Mucosa of rectum (tissue), 2 donors: ENCODE measurements at regions not wholly inside any gene's neighbourhood (a gene's known extent, or its start where the extent isn't known, plus 50 kb on each side); places are given as distances from the start of the nearest gene placed in this dataset.

Source experiments
- H3K27ac ChIP-seq, 2 donors: one replicate each; pipeline ENCODE4 v1.7.0; 2013; ENCODE audit warnings: inconsistent platforms in 2 of 2, low read depth in 2 of 2, low read length in 2 of 2
- H3K27me3 ChIP-seq, 2 donors: one replicate each; pipeline ENCODE4 v1.7.0; 2013; ENCODE audit warnings: low read length in 2 of 2; ENCODE audit not compliant: control insufficient read depth in 2 of 2, insufficient read depth in 2 of 2
- H3K36me3 ChIP-seq, 2 donors: one replicate each; pipeline ENCODE4 v1.7.0; 2013; ENCODE audit warnings: low read length in 2 of 2; ENCODE audit not compliant: control insufficient read depth in 2 of 2, insufficient read depth in 2 of 2
- H3K4me1 ChIP-seq, 2 donors: one replicate each; pipeline ENCODE4 v1.7.0; 2013; ENCODE audit warnings: low read length in 2 of 2, mild to moderate bottlenecking in 1 of 2; ENCODE audit not compliant: control insufficient read depth in 2 of 2, insufficient read depth in 2 of 2
- H3K4me3 ChIP-seq, 2 donors: one replicate each; pipeline ENCODE4 v1.7.0; 2013; ENCODE audit warnings: low read length in 2 of 2
- H3K9ac ChIP-seq, 2 donors: one replicate each; pipeline ENCODE4 v1.7.0; 2013; ENCODE audit warnings: low read length in 2 of 2, low read depth in 1 of 2, mild to moderate bottlenecking in 1 of 2
- H3K9me3 ChIP-seq, 2 donors: one replicate each; pipeline ENCODE4 v1.7.0; 2013; ENCODE audit warnings: low read length in 2 of 2; ENCODE audit not compliant: control insufficient read depth in 2 of 2
- donor health status: healthy.
- donor health status: Normal muscosa, but diverticular disease.

GRCh38 chr14:42334931-42335330 is 728.3 kb downstream of the LRFN5 start:
- H3K36me3 ChIP-seq, result no peaks in the 10 kb centered on the region

GRCh38 chr14:42323426-42323825 is 716.8 kb downstream of the LRFN5 start:
- Histone ChIP-seq H3K4me3 (no peak overlapping the region), H3K27ac (no peak overlapping the region), H3K9ac (no peak overlapping the region), H3K36me3 (no peaks in the 10 kb centered on the region), H3K4me1 (no peaks in the 10 kb centered on the region), H3K9me3 (no peaks in the 10 kb centered on the region), H3K27me3 (no peaks in the 10 kb centered on the region)

More at GRCh38 chr14:42334931-42335330, 728.3 kb downstream of the LRFN5 start:
- no peaks in the 10 kb centered on the region for H3K4me1 ChIP-seq
- no peak overlapping the region for H3K9ac ChIP-seq
- H3K27ac ChIP-seq, result no peak overlapping the region
- H3K9me3 ChIP-seq, result peaks cover 0 to 1% of the 10 kb centered on the region in 2 donors
- no peak overlapping the region for H3K4me3 ChIP-seq
- H3K27me3 ChIP-seq, result no peaks in the 10 kb centered on the region

GRCh38 chr14:42322531-42323284 is 716.0 kb downstream of the LRFN5 start:
- Histone ChIP-seq H3K36me3 (no peaks in the 10 kb centered on the region), H3K4me1 (no peaks in the 10 kb centered on the region), H3K9me3 (no peaks in the 10 kb centered on the region), H3K27me3 (no peaks in the 10 kb centered on the region), H3K4me3 (no peak overlapping the region), H3K27ac (no peak overlapping the region), H3K9ac (no peak overlapping the region)

GRCh38 chr14:42319996-42320395 is 713.3 kb downstream of the LRFN5 start:
- Histone ChIP-seq H3K4me3 (no peak overlapping the region), H3K36me3 (no peaks in the 10 kb centered on the region), H3K9me3 (no peaks in the 10 kb centered on the region), H3K27me3 (no peaks in the 10 kb centered on the region), H3K27ac (no peak overlapping the region), H3K4me1 (no peaks in the 10 kb centered on the region), H3K9ac (no peak overlapping the region)

GRCh38 chr14:42316693-42317092 is 710.0 kb downstream of the LRFN5 start:
- Histone ChIP-seq H3K9ac (no peak overlapping the region), H3K4me1 (no peaks in the 10 kb centered on the region), H3K4me3 (no peak overlapping the region), H3K27me3 (no peaks in the 10 kb centered on the region), H3K36me3 (no peaks in the 10 kb centered on the region), H3K27ac (no peak overlapping the region), H3K9me3 (no peaks in the 10 kb centered on the region)

GRCh38 chr14:42311876-42312275 is 705.2 kb downstream of the LRFN5 start:
- no peaks in the 10 kb centered on the region for H3K27me3 ChIP-seq
- no peak overlapping the region for H3K9ac ChIP-seq
- H3K36me3 ChIP-seq, result no peaks in the 10 kb centered on the region
- H3K4me3 ChIP-seq, result no peak overlapping the region
- H3K4me1 ChIP-seq, result no peaks in the 10 kb centered on the region
- peaks cover 0 to under 1% of the 10 kb centered on the region in 2 donors for H3K9me3 ChIP-seq
- no peak overlapping the region for H3K27ac ChIP-seq

- Histone ChIP-seq H3K27ac (no peak overlapping the region), H3K4me3 (no peak overlapping the region), H3K4me1 (no peaks in the 10 kb centered on the region), H3K9me3 (peaks cover 5 to 9% of the 10 kb centered on the region in 2 donors), H3K27me3 (no peaks in the 10 kb centered on the region), H3K36me3 (no peaks in the 10 kb centered on the region), H3K9ac (no peak overlapping the region)
These were observed 700.7 kb downstream of the LRFN5 start for GRCh38 chr14:42307239-42307825.

- Histone ChIP-seq H3K4me3 (no peak overlapping the region), H3K36me3 (no peaks in the 10 kb centered on the region), H3K27me3 (no peaks in the 10 kb centered on the region), H3K27ac (no peak overlapping the region), H3K9me3 (no peaks in the 10 kb centered on the region), H3K9ac (no peak overlapping the region), H3K4me1 (no peaks in the 10 kb centered on the region)
These were observed 693.0 kb downstream of the LRFN5 start for GRCh38 chr14:42299692-42300091.

GRCh38 chr14:42293180-42293579 is 686.5 kb downstream of the LRFN5 start:
- no peak overlapping the region for H3K9ac ChIP-seq
- no peak overlapping the region for H3K4me3 ChIP-seq
- H3K36me3 ChIP-seq, result no peaks in the 10 kb centered on the region
- H3K9me3 ChIP-seq, result peaks cover 0 to 2% of the 10 kb centered on the region in 2 donors
- no peak overlapping the region for H3K27ac ChIP-seq
- no peaks in the 10 kb centered on the region for H3K4me1 ChIP-seq
- no peaks in the 10 kb centered on the region for H3K27me3 ChIP-seq

- Histone ChIP-seq H3K4me1 (no peaks in the 10 kb centered on the region), H3K9ac (no peak overlapping the region), H3K9me3 (peaks cover 0 to 2% of the 10 kb centered on the region in 2 donors), H3K27me3 (no peaks in the 10 kb centered on the region), H3K27ac (no peak overlapping the region), H3K4me3 (no peak overlapping the region), H3K36me3 (no peaks in the 10 kb centered on the region)
These were observed 671.2 kb downstream of the LRFN5 start for GRCh38 chr14:42277840-42278239.
